Keratinocyte (primary cell): ENCODE measurements at regions not wholly inside any gene's neighbourhood (a gene's known extent, or its start where the extent isn't known, plus 50 kb on each side); places are given as distances from the start of the nearest gene placed in this dataset.

Source experiments
- DNase-seq: peaks from one replicate; pipeline ENCODE4 v3.0.0-alpha.2; 2011; ENCODE audit warnings: low read depth, missing footprints, low spot score
- FAIRE-seq: peaks from 2 replicates; lab custom pipeline; 2011; peaks lifted over from hg19 to GRCh38; lab: Jason Lieb, UNC
- H2AFZ ChIP-seq: 2 replicates; pipeline ENCODE4 v1.6.0; 2012; ENCODE audit warnings: low read length, control low read depth, inconsistent platforms; ENCODE audit not compliant: control insufficient read depth
- H3K27ac ChIP-seq: 2 replicates; pipeline ENCODE4 v1.5.1; 2011; ENCODE audit warnings: low read length; ENCODE audit not compliant: control insufficient read depth, insufficient read depth
- H3K27me3 ChIP-seq: 3 replicates; pipeline ENCODE4 v1.6.0; 2011; ENCODE audit warnings: low read length; ENCODE audit not compliant: control insufficient read depth, insufficient read depth; ENCODE audit errors: extremely low read depth
- H3K36me3 ChIP-seq, 2 experiments: 2 replicates in 1 of 2; 3 replicates in 1 of 2; pipeline ENCODE4 v1.5.1; 2011; ENCODE audit warnings: low read length in 2 of 2, mild to moderate bottlenecking in 1 of 2; ENCODE audit not compliant: control insufficient read depth in 2 of 2, insufficient read depth in 2 of 2; ENCODE audit errors: extremely low read depth in 1 of 2
- H3K4me1 ChIP-seq: 3 replicates; pipeline ENCODE4 v1.5.1; 2011; ENCODE audit warnings: low read length; ENCODE audit not compliant: control insufficient read depth, insufficient read depth; ENCODE audit errors: extremely low read depth
- H3K4me2 ChIP-seq: 3 replicates; pipeline ENCODE4 v1.6.0; 2011; ENCODE audit warnings: low read depth, low read length; ENCODE audit not compliant: control insufficient read depth, insufficient read depth; ENCODE audit errors: extremely low read depth
- H3K4me3 ChIP-seq, 3 experiments: fragments of 200-600 bp in 1 of 3; sonication (generic) in 1 of 3; 2 replicates in 2 of 3; 3 replicates in 1 of 3; pipeline ENCODE4 v1.5.1; 2011 to 2016; ENCODE audit warnings: low read length in 3 of 3, mild to moderate bottlenecking in 3 of 3, control low read depth in 2 of 3, inconsistent platforms in 1 of 3, low read depth in 1 of 3, mixed read lengths in 1 of 3, mixed run types in 1 of 3, moderate library complexity in 1 of 3; ENCODE audit not compliant: control insufficient read depth in 2 of 3, insufficient read depth in 2 of 3; ENCODE audit errors: extremely low read depth in 1 of 3
- H3K79me2 ChIP-seq: 2 replicates; pipeline ENCODE4 v1.6.0; 2012; ENCODE audit warnings: low read length; ENCODE audit not compliant: control insufficient read depth, insufficient read depth
- H3K9ac ChIP-seq: 3 replicates; pipeline ENCODE4 v1.6.0; 2011; ENCODE audit warnings: low read length; ENCODE audit not compliant: control insufficient read depth, insufficient read depth; ENCODE audit errors: extremely low read depth
- H3K9me1 ChIP-seq: 3 replicates; pipeline ENCODE4 v1.6.0; 2011; ENCODE audit warnings: low read length; ENCODE audit not compliant: control insufficient read depth, insufficient read depth; ENCODE audit errors: extremely low read depth
- H3K9me3 ChIP-seq: 2 replicates; pipeline ENCODE4 v1.5.1; 2012; ENCODE audit warnings: low read depth, low read length; ENCODE audit not compliant: control insufficient read depth
- H4K20me1 ChIP-seq: 3 replicates; pipeline ENCODE4 v1.6.0; 2011; ENCODE audit warnings: low read length; ENCODE audit not compliant: control insufficient read depth, insufficient read depth; ENCODE audit errors: extremely low read depth
- CTCF ChIP-seq, 3 experiments: IDR thresholded peaks in 1 of 3; conservative IDR thresholded peaks in 1 of 3; optimal IDR thresholded peaks in 1 of 3; 2 replicates in 2 of 3; 3 replicates in 1 of 3; pipeline versions ENCODE3 to v1.5.1; 2011; ENCODE audit warnings: low read length in 3 of 3, mild to moderate bottlenecking in 3 of 3, moderate library complexity in 2 of 3, control low read depth in 1 of 3, inconsistent platforms in 1 of 3; ENCODE audit not compliant: insufficient read depth in 2 of 3; ENCODE audit errors: extremely low read depth in 1 of 3
- EZH2 ChIP-seq: IDR thresholded peaks from one replicate; pipeline ENCODE4 v1.6.1; 2012; ENCODE audit warnings: inconsistent platforms, mild to moderate bottlenecking, low read length, moderate library complexity
- dilution Hi-C: fragments of 300-500 bp; cut with MboI; formaldehyde crosslinking; loops from one replicate; pipeline ENCODE4 v1.7.0; 2020; ENCODE audit warnings: low sequenced_read_pairs; ENCODE audit not compliant: extremely low pct_ligation_motif_present

- no peak for FAIRE-seq
Measured at GRCh38 chr9:84445737-84446136, 105.2 kb upstream of the SLC28A3 start.

GRCh38 chr9:84447305-84447704, 106.7 kb upstream of the SLC28A3 start:
- no peaks in the 10 kb centered on the region for H3K9me3 ChIP-seq
- no peaks in the 10 kb centered on the region for H3K79me2 ChIP-seq
- no peak overlapping the region for H3K4me2 ChIP-seq
- no peaks in the 10 kb centered on the region for H3K36me3 ChIP-seq
- no peak overlapping the region for H3K27ac ChIP-seq
- H4K20me1 ChIP-seq, result no peaks in the 10 kb centered on the region
- H3K4me3 ChIP-seq, result no peak overlapping the region
- H2AFZ ChIP-seq, result no peak overlapping the region
- no peak for FAIRE-seq
- TF ChIP-seq EZH2 (no peak), CTCF (optimal IDR thresholded peaks at IDR 0.05 in 1 of 3, IDR thresholded peaks at IDR 0.05 in 1 of 3, conservative IDR thresholded peaks at IDR 0.05 in 1 of 3; ENCODE audit: extremely low read depth in 1 of 3, insufficient read depth in 2 of 3, low read length in 3 of 3) (no peak)
- H3K4me1 ChIP-seq, result no peaks in the 10 kb centered on the region
- no peak for DNase-seq
- dilution Hi-C loops, result no loop called here
- H3K9me1 ChIP-seq, result no peaks in the 10 kb centered on the region
- H3K27me3 ChIP-seq, result no peaks in the 10 kb centered on the region
- no peak overlapping the region for H3K9ac ChIP-seq

More at GRCh38 chr9:84445737-84446136, 105.2 kb upstream of the SLC28A3 start:
- Histone ChIP-seq H3K27ac (no peak overlapping the region), H3K9me1 (no peaks in the 10 kb centered on the region), H2AFZ (no peak overlapping the region), H3K4me1 (no peaks in the 10 kb centered on the region), H3K9ac (no peak overlapping the region), H3K4me2 (no peak overlapping the region), H3K79me2 (no peaks in the 10 kb centered on the region), H3K36me3 (no peaks in the 10 kb centered on the region), H3K9me3 (no peaks in the 10 kb centered on the region), H4K20me1 (no peaks in the 10 kb centered on the region), H3K4me3 (no peak overlapping the region), H3K27me3 (no peaks in the 10 kb centered on the region)
- no peak for DNase-seq
- dilution Hi-C loops, result no loop called here
- TF ChIP-seq CTCF (optimal IDR thresholded peaks at IDR 0.05 in 1 of 3, IDR thresholded peaks at IDR 0.05 in 1 of 3, conservative IDR thresholded peaks at IDR 0.05 in 1 of 3; ENCODE audit: extremely low read depth in 1 of 3, insufficient read depth in 2 of 3, low read length in 3 of 3) (no peak), EZH2 (no peak)
